Mammary epithelial cell (primary cell): ENCODE measurements at regions not wholly inside any gene's neighbourhood (a gene's known extent, or its start where the extent isn't known, plus 50 kb on each side); places are given as distances from the start of the nearest gene placed in this dataset.

Experiments used
- EZH2 ChIP-seq: IDR thresholded peaks from 2 replicates; pipeline ENCODE4 v1.6.1; 2012; ENCODE audit warnings: low read length, inconsistent platforms, borderline replicate concordance
- TF ChIP-seq, protein P1 (sequence below), 2 donors: IDR thresholded peaks in 1 of 2; conservative IDR thresholded peaks in 1 of 2; 2 replicates each; pipeline ENCODE4 v1.5.1; 2011 to 2012; ENCODE audit warnings: inconsistent platforms in 2 of 2, low read length in 2 of 2, mild to moderate bottlenecking in 2 of 2, control low read depth in 1 of 2, low read depth in 1 of 2; ENCODE audit not compliant: insufficient read depth in 1 of 2; ENCODE audit errors: extremely low read depth in 1 of 2

DNA sequence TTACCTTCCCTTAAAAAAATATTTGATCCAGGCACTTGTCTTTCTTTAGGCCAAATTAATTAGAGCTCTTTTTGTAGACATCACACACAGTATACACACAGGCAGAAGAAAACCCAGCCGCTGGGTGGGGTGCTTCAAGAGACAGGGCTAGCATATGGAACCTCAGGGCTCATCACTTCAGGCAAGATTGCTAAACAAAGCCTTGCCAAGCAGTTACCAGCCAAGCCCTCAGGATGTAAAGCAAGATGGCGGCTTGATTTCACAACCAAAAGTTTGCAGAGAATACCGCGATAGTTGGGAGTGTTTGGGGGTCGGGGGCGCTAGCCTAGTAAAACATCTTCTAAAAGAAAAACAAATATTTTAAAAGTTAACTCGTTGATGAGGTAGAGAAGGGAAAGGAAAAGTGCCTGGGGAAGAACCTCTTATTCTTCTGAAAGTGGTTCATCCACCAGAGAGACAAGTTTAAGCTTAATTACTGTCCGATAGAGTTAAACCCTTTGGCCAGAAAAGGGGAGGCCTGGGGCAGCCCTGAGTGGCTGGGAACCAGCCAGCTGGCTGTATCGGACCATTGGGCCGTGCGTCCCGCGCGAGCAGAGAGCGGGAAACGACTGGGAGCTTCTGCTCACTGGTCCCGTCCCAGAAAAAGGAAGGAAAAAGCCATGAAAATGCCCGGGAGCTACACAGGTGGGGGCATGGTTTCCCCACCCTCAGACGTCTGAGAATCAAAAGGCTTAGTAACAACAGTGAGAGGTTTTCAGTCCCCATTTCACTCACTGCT, 254.9 kb upstream of the PCDH20 start:
- TF ChIP-seq, protein P1, sequence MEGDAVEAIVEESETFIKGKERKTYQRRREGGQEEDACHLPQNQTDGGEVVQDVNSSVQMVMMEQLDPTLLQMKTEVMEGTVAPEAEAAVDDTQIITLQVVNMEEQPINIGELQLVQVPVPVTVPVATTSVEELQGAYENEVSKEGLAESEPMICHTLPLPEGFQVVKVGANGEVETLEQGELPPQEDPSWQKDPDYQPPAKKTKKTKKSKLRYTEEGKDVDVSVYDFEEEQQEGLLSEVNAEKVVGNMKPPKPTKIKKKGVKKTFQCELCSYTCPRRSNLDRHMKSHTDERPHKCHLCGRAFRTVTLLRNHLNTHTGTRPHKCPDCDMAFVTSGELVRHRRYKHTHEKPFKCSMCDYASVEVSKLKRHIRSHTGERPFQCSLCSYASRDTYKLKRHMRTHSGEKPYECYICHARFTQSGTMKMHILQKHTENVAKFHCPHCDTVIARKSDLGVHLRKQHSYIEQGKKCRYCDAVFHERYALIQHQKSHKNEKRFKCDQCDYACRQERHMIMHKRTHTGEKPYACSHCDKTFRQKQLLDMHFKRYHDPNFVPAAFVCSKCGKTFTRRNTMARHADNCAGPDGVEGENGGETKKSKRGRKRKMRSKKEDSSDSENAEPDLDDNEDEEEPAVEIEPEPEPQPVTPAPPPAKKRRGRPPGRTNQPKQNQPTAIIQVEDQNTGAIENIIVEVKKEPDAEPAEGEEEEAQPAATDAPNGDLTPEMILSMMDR (conservative IDR thresholded peaks at IDR 0.05 in 1 of 2, IDR thresholded peaks at IDR 0.05 in 1 of 2; ENCODE audit: extremely low read depth in 1 of 2, insufficient read depth in 1 of 2, low read depth in 1 of 2, low read length in 2 of 2): no peak
- TF ChIP-seq EZH2: no peak
